GM12891 (cell line): ENCODE measurements at regions not wholly inside any gene's neighbourhood (a gene's known extent, or its start where the extent isn't known, plus 50 kb on each side); places are given as distances from the start of the nearest gene placed in this dataset.

Experiments used
- PAX5 ChIP-seq: IDR thresholded peaks from 2 replicates; pipeline ENCODE4 v1.6.1; 2011; ENCODE audit warnings: low read length, moderate library complexity, mild to moderate bottlenecking; ENCODE audit not compliant: insufficient read depth, severe bottlenecking
- POLR2A ChIP-seq: IDR thresholded peaks from 2 replicates; pipeline ENCODE4 v1.6.1; 2011; ENCODE audit warnings: low read depth, low read length, control low read depth
- POLR2AphosphoS5 ChIP-seq: IDR thresholded peaks from 2 replicates; pipeline ENCODE4 v1.6.1; 2011; ENCODE audit warnings: low read depth, low read length, control low read depth

GRCh38 chr5:172550096-172550765 is 90.8 kb upstream of the NEURL1B start:
- no peak for TF ChIP-seq POLR2A
- no peak for TF ChIP-seq PAX5
- TF ChIP-seq POLR2AphosphoS5: no peak
